H1 (cell line): ENCODE measurements at regions not wholly inside any gene's neighbourhood (a gene's known extent, or its start where the extent isn't known, plus 50 kb on each side); places are given as distances from the start of the nearest gene placed in this dataset.

Experiments used
- CTCF ChIA-PET: fragments of 300-600 bp; sonication (Branson Sonifier 250); formaldehyde crosslinking; loops from one replicate; lab custom pipeline; 2021; ENCODE audit not compliant: partially characterized antibody; lab: Charles Lee
- POLR2A ChIA-PET: fragments of 300-600 bp; sonication (Branson Sonifier 250); formaldehyde crosslinking; loops from one replicate; lab custom pipeline; 2021; ENCODE audit warnings: inconsistent platforms; ENCODE audit not compliant: partially characterized antibody; lab: Charles Lee
- DNase-seq, 2 experiments: peaks; one replicate each; pipeline versions ENCODE4 v3.0.0 to v3.0.0-alpha.2; 2010 to 2022; ENCODE audit warnings: low spot score in 2 of 2, low read depth in 1 of 2, mixed read lengths in 1 of 2
- FAIRE-seq: peaks from 2 replicates; lab custom pipeline; 2011; peaks lifted over from hg19 to GRCh38; lab: Jason Lieb, UNC
- H2AFZ ChIP-seq: 2 replicates; pipeline ENCODE4 v1.8.1; 2012; ENCODE audit warnings: low read length, inconsistent platforms
- H2AK5ac ChIP-seq: 2 replicates; pipeline ENCODE4 v1.6.1; 2013; ENCODE audit warnings: low read depth, low read length
- H2BK120ac ChIP-seq: replicated peaks from 2 replicates; pipeline ENCODE3; 2013; ENCODE audit warnings: low read depth, low read length, inconsistent platforms
- H2BK12ac ChIP-seq: 2 replicates; pipeline ENCODE4 v1.6.1; 2013; ENCODE audit warnings: low read depth, low read length
- H2BK15ac ChIP-seq: 2 replicates; pipeline ENCODE4 v1.6.1; 2013; ENCODE audit warnings: low read length
- H2BK20ac ChIP-seq: 2 replicates; pipeline ENCODE4 v1.6.1; 2013; ENCODE audit warnings: low read length
- H2BK5ac ChIP-seq: 2 replicates; pipeline ENCODE4 v1.6.1; 2013; ENCODE audit warnings: low read depth, low read length
- H3K14ac ChIP-seq: 2 replicates; pipeline ENCODE4 v1.6.1; 2013; ENCODE audit warnings: inconsistent platforms; ENCODE audit not compliant: insufficient read length
- H3K18ac ChIP-seq: 2 replicates; pipeline ENCODE4 v1.6.1; 2013; ENCODE audit warnings: low read length; ENCODE audit errors: extremely low read depth
- H3K23ac ChIP-seq: 2 replicates; pipeline ENCODE4 v1.6.1; 2013; ENCODE audit warnings: inconsistent platforms; ENCODE audit not compliant: insufficient read length
- H3K23me2 ChIP-seq: 2 replicates; pipeline ENCODE4 v1.6.1; 2013; ENCODE audit warnings: low read depth, low read length
- H3K27ac ChIP-seq: 2 replicates; pipeline ENCODE4 v1.6.1; 2011; ENCODE audit warnings: low read depth, low read length, inconsistent platforms
- H3K27me3 ChIP-seq, 4 experiments: replicated peaks in 1 of 4; 1 replicate in 1 of 4; 2 replicates in 3 of 4; pipeline versions ENCODE4 v1.6.1 to v1.8.1; 2011 to 2013; ENCODE audit warnings: low read length in 3 of 4, mild to moderate bottlenecking in 3 of 4, inconsistent platforms in 2 of 4, mixed read lengths in 2 of 4, moderate library complexity in 1 of 4; ENCODE audit not compliant: control insufficient read depth in 3 of 4, insufficient read depth in 3 of 4; ENCODE audit errors: extremely low read depth in 1 of 4
- H3K36me3 ChIP-seq, 4 experiments: 2 replicates each; pipeline versions ENCODE4 v1.6.1 to v1.8.1; 2011 to 2013; ENCODE audit warnings: mild to moderate bottlenecking in 4 of 4, low read length in 3 of 4, moderate library complexity in 2 of 4, control low read depth in 1 of 4, inconsistent platforms in 1 of 4; ENCODE audit not compliant: insufficient read depth in 4 of 4, control insufficient read depth in 2 of 4
- H3K4ac ChIP-seq: replicated peaks from 2 replicates; pipeline ENCODE3; 2013; ENCODE audit warnings: low read length, low read depth, mixed read lengths, inconsistent platforms; ENCODE audit not compliant: insufficient read length
- H3K4me1 ChIP-seq, 4 experiments: replicated peaks in 1 of 4; 1 replicate in 1 of 4; 2 replicates in 3 of 4; pipeline versions ENCODE4 v1.6.1 to v1.8.1; 2011 to 2013; ENCODE audit warnings: low read length in 3 of 4, inconsistent platforms in 2 of 4, mixed read lengths in 1 of 4; ENCODE audit not compliant: insufficient read depth in 4 of 4, control insufficient read depth in 3 of 4
- H3K4me2 ChIP-seq, 2 experiments: 2 replicates each; pipeline versions ENCODE4 v1.6.1 to v1.8.1; 2011 to 2013; ENCODE audit warnings: low read depth in 2 of 2, low read length in 2 of 2, control low read depth in 1 of 2, inconsistent platforms in 1 of 2, mild to moderate bottlenecking in 1 of 2; ENCODE audit not compliant: insufficient read depth in 1 of 2
- H3K4me3 ChIP-seq, 4 experiments: fragments of 200-600, 300-600 bp in 1 of 4; sonication (generic), shearing (Covaris generic), sonication (Bioruptor Twin) in 1 of 4; 2 replicates each; pipeline versions ENCODE4 v1.5.1 to v1.8.1; 2011 to 2016; ENCODE audit warnings: low read length in 4 of 4, low read depth in 3 of 4, control low read depth in 2 of 4, inconsistent platforms in 2 of 4, mild to moderate bottlenecking in 2 of 4, mixed read lengths in 1 of 4, moderate library complexity in 1 of 4; ENCODE audit not compliant: insufficient read depth in 2 of 4; ENCODE audit errors: extremely low read depth in 1 of 4
- H3K56ac ChIP-seq: replicated peaks from 2 replicates; pipeline ENCODE3; 2013; ENCODE audit warnings: low read depth, mild to moderate bottlenecking, mixed read lengths, low read length, inconsistent platforms; ENCODE audit not compliant: insufficient read length
- H3K79me1 ChIP-seq: 2 replicates; pipeline ENCODE4 v1.6.1; 2013; ENCODE audit warnings: low read depth, low read length, control low read depth
- H3K79me2 ChIP-seq, 2 experiments: 2 replicates each; pipeline versions ENCODE4 v1.6.1 to v1.8.1; 2012 to 2013; ENCODE audit warnings: low read length in 2 of 2, mild to moderate bottlenecking in 2 of 2, inconsistent platforms in 1 of 2; ENCODE audit not compliant: insufficient read depth in 2 of 2, control insufficient read depth in 1 of 2
- H3K9ac ChIP-seq, 4 experiments: replicated peaks in 1 of 4; 1 replicate in 1 of 4; 2 replicates in 3 of 4; pipeline versions ENCODE4 v1.6.1 to v1.8.1; 2011 to 2013; ENCODE audit warnings: low read depth in 3 of 4, low read length in 3 of 4, control low read depth in 2 of 4, mild to moderate bottlenecking in 2 of 4, moderate library complexity in 2 of 4, inconsistent platforms in 1 of 4; ENCODE audit errors: extremely low read depth in 1 of 4
- H3K9me3 ChIP-seq, 2 experiments: 2 replicates each; pipeline versions ENCODE4 v1.6.1 to v1.8.1; 2012 to 2013; ENCODE audit warnings: mild to moderate bottlenecking in 2 of 2, moderate library complexity in 2 of 2, control low read depth in 1 of 2, inconsistent platforms in 1 of 2, low read depth in 1 of 2, low read length in 1 of 2, mixed read lengths in 1 of 2; ENCODE audit not compliant: insufficient read depth in 2 of 2
- H4K20me1 ChIP-seq, 2 experiments: replicated peaks in 1 of 2; 2 replicates each; pipeline versions ENCODE3 to v1.8.1; 2011 to 2013; ENCODE audit warnings: inconsistent platforms in 2 of 2, low read length in 2 of 2, mild to moderate bottlenecking in 1 of 2; ENCODE audit not compliant: insufficient read depth in 2 of 2, control insufficient read depth in 1 of 2
- H4K5ac ChIP-seq: 2 replicates; pipeline ENCODE4 v1.6.1; 2013; ENCODE audit warnings: low read length, low read depth, mixed read lengths, inconsistent platforms; ENCODE audit not compliant: insufficient read length
- H4K8ac ChIP-seq: 2 replicates; pipeline ENCODE4 v1.8.0; 2013; ENCODE audit warnings: mild to moderate bottlenecking, moderate library complexity, low read length, inconsistent platforms; ENCODE audit not compliant: insufficient read depth; ENCODE audit errors: extremely low read depth
- H4K91ac ChIP-seq: replicated peaks from 2 replicates; pipeline ENCODE3; 2013; ENCODE audit warnings: low read length, mixed read lengths, inconsistent platforms; ENCODE audit not compliant: insufficient read length
- ASH2L ChIP-seq: fragments of 200-600, 300-600 bp; sonication (generic); IDR thresholded peaks from one replicate; pipeline ENCODE4 v1.7.1; 2017; ENCODE audit warnings: low read length
- GTF2F1 ChIP-seq: IDR thresholded peaks from 2 replicates; pipeline ENCODE4 v1.6.1; 2012; ENCODE audit warnings: low read depth, low read length, improper control_type of control experiment, borderline replicate concordance
- SUZ12 ChIP-seq: fragments of 200-600 bp; sonication (generic); IDR thresholded peaks from 2 replicates; pipeline ENCODE4 v1.6.1; 2012; ENCODE audit warnings: mild to moderate bottlenecking, inconsistent platforms, low read length, moderate library complexity, mixed read lengths
- YY1 ChIP-seq: IDR thresholded peaks from 2 replicates; pipeline ENCODE4 v1.6.1; 2011; ENCODE audit warnings: low read depth, mild to moderate bottlenecking, low read length
- WGBS, 2 experiments: shearing (Covaris generic) in 1 of 2; methylation state at CpG; one replicate each; pipeline versions ENCODE4 v1.1.6 to v1.1.7; 2013 to 2015; ENCODE audit warnings: low lambda C conversion rate in 2 of 2, mixed read lengths in 2 of 2, inconsistent platforms in 1 of 2, low coverage in 1 of 2, missing lambda C conversion rate in 1 of 2; ENCODE audit not compliant: insufficient replicate concordance in 2 of 2, insufficient coverage in 1 of 2, insufficient read length in 1 of 2; ENCODE audit errors: extremely low coverage in 1 of 2, missing lambda C conversion rate in 1 of 2; 5-methylcytosine and 5-hydroxymethylcytosine counted together

GRCh38 chr3:163523375-163523774, 1554.9 kb downstream of the SI start:
- Histone ChIP-seq H2BK12ac (no peak overlapping the region), H3K56ac (no peak overlapping the region), H3K14ac (no peak overlapping the region), H4K20me1 (no peaks in the 10 kb centered on the region), H2BK15ac (no peak overlapping the region), H3K4me2 (no peak overlapping the region), H2BK5ac (no peak overlapping the region), H3K23ac (no peak overlapping the region), H2AFZ (no peak overlapping the region), H3K27me3 (no peaks in the 10 kb centered on the region), H3K18ac (no peak overlapping the region), H3K79me2 (no peaks in the 10 kb centered on the region), H4K91ac (no peak overlapping the region), H3K9ac (no peak overlapping the region), H3K27ac (no peak overlapping the region), H3K79me1 (no peaks in the 10 kb centered on the region), H3K23me2 (peaks cover 2% of the 10 kb centered on the region; the same call in 1 of the 2 replicates), H3K36me3 (no peaks in the 10 kb centered on the region), H2BK20ac (no peak overlapping the region), H3K4me3 (no peak overlapping the region), H3K4ac (no peak overlapping the region), H3K9me3 (no peaks in the 10 kb centered on the region), H3K4me1 (no peaks in the 10 kb centered on the region), H2AK5ac (no peak overlapping the region), H2BK120ac (no peak overlapping the region), H4K5ac (no peak overlapping the region), H4K8ac (no peak overlapping the region)
- DNase-seq (no peak), FAIRE-seq (no peak)
- 100% methylated on average over 1 of the region's 1 CpG; no CpG with 5 or more reads in 1 of the 2 experiments for WGBS, 2 experiments
- POLR2A ChIA-PET = no interaction called here
- CTCF ChIA-PET = interaction anchor here (0.6 kb wide), 1 partner anchor 248 kb away, joined by 3 read pairs; no protein-coding TSS in a partner anchor
- TF ChIP-seq GTF2F1 = no peak
- TF ChIP-seq SUZ12 = no peak
- TF ChIP-seq ASH2L = no peak
- no peak for TF ChIP-seq YY1
